D341Med (cell line): ENCODE measurements at regions not wholly inside any gene's neighbourhood (a gene's known extent, or its start where the extent isn't known, plus 50 kb on each side); places are given as distances from the start of the nearest gene placed in this dataset.

Experiments
- DNase-seq: peaks from one replicate; pipeline ENCODE4 v3.0.0; 2012; ENCODE audit warnings: low spot score

DNA sequence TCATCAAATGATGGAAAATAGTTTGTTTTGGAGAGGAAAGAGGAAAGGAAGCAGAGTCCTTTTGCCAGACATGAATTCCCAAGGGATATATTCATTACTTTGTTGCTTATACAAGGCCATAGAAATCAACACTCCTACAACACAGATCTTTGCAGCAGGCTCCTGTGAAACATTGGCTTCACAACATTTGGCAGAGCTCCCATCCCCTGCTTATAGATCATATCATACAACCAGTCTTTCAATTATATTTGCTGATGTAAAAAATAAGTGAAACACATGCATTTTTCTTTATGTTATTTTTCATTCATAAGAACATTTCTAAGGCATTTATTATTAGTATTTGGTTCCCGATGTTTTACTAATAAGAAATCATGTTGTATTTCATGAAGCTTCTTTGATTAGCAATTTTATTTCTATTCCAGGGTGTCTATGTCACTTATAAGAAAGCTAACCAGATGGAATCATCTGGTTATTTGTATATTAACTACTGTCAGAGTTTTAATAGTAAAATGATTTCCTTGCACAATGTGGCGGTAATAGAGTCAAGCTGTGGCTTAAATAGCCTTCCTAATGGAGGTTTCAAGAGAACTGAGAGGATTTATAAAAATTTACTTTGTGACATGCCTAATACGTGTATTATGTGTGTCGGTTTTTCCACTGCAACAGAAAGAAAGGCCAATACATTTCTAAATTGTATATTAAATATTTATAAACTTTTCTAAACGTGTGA is 470.3 kb upstream of the NCAM2 start:
- DNase-seq = no peak

DNA sequence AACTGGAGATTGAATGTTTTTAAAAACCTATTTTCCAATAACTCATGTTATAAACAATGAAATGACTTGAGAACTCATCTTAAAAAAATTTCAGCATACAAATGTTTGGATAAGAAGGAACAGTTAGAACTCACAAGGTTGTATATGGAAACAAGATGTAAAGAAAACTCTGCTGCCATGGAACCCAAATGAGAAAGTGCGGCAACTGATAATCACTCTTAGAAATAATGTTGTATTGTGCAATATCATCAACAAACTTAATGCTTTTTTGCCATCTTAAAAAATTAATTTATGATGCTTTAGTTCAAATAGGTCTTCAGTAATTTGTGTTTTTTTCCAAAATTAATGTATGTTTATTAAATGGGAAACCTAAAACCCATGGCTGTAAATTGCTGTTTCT is 461.1 kb upstream of the NCAM2 start:
- no peak for DNase-seq

DNA sequence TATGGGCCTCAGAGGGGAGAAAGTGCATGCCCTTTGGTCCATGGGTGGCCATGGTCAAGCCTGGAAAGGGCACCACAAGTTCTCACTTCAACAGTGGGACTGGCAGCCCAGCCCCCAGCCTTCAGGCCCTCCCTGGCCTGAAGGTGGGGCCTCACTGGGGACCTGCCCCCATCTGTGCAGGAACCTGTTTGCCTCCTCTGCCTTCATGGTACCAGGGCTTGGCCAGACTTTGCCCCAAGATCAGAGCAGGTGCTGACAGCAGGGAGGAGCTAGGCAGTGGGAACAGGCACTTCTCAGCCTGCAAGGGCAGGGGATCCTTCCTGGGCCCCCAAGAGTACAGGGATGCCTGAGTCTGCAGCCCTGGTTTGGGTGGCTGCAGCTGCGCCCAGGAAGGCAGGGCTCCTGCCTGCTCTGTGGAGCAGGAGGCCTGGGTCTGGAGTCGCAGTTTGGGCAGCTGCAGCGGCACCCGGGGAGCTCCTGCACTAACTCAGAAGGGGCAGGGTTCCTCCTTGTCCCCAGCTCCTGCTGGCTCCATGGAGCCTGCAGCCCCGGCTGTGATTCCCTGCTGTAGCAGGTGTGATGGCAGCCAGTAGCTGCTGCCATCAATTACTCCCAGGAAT is 460.1 kb upstream of the NCAM2 start:
- DNase-seq = no peak

DNA sequence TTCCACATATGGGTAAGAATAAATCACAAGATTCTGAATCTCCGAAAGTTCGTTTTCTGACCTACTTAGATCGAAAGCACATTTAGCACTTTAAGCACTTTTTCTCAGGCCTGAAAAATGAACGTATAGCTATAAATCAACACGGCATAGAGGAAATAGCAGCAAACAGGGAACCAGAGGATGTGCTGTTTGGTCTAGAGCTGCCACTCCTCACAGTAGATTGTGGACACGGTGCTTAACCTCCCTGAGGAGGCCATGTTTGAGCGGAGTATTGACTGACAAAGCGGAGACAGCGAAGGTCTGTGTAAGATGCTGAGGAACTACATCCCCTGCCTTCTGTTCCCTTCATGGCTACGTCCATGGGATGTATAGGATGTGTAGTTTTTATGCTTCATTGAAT is 452.8 kb upstream of the NCAM2 start:
- no peak for DNase-seq

DNA sequence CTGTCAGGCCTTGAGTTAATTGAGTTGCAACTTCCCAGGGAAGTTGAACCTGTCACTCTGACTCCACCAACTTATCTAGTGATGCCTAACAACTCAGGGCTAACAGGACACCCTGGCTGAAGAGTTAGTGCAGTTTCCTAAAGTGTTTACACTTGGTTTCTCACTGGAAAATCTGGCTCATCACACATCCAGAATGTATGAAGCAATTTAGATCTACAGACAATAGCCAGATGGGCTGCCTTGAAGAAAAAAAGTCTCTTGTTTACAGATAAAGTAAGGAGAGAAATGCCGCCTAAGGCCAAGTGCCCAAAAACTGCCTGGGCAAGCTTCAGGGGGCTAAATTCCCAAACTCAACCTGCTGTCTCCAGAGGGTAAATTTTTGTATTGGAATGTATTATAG is 446.3 kb upstream of the NCAM2 start:
- DNase-seq = no peak

DNA sequence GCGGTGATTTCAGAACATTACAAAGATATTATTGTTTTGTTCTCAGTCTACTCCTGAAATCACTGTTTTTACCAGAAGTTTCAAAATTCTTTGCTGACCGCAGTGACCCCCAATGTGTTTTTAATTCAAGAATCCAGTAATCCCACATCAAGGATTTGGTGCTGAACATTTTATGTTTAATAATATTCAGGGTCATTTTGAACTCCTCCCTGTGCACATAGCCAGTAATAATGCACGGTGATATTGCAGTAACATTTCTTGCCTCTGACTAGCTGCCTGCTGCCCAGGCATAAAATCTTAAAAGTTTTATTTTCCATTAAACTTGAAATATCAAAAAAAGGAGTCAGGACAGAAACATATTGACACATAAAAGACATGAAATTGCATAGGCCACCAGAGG is 443.4 kb upstream of the NCAM2 start:
- DNase-seq = no peak

DNA sequence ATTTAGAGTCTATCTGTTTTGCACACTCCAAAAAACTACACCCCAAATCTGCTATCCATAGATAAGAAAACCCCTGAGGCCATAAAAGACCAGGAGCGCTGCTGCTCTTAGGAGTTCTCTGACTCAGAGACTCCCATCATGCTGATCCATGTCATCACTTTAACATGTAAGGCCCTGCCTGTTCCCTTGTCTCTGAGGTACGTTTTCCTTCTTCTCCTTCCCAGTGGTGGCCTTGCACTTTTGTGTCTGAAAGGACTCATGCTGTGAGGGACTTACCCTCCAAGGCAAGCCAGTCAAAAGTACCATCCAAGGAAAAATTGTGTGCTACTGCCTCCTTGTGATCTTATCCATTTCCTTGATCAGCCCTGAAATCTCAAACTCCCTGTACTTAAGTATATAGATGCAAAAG is 427.4 kb upstream of the NCAM2 start:
- peak; percentile 20 for DNase-seq

DNA sequence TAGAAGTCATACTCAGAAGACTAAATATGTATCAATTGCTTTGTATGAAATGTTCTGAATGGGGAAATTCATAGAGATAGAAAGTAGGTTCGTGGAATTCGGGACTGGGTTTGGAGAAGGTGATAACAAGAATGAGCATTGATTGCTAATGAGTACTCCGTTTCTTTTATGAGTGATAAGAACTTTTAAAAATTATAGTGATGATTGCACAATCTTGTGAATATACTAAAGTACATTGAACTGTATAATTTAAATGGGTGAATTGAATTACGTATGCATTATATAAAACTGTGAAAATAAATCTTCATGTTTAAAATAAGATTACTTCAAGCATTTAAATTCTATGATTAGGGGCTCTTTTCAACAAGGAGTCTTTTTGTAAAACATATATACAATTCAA is 425.6 kb upstream of the NCAM2 start:
- no peak for DNase-seq

DNA sequence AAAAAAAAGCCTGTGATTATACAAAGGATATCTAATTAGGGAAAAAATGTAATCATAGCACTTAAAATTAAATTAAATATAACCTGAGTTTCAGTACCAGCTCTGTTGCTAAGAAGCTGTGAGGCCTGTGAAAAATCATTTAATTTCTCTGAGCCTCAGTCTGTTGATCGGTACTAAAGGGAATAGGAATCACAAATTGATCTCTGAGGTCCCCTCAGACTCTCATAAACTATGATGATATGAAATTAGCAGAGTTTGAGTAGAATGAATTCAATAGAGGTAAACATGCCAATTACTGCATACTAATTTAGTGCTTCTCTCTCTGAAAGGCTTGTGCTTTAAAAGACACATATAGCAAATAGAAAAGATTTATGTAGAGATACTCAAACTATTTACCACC is 416.8 kb upstream of the NCAM2 start:
- no peak for DNase-seq

DNA sequence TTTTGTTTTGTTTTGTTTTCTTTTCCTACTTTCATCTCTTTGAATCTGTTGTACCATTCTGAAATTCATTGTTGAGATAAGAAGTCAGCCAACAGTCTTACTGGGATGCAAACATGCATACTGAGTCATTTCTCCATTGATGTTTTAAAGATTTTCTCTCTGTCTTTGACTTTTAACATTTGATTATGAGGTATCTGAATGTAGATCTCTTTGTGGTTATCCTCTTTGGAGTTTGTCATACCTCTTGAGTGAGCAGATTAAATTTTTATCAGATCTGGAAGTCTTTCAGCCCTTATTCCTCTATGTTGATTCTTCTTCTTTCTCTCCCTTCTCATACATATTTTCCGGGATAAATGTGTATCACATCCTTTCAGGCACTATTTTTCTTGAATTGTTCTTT is 406.9 kb upstream of the NCAM2 start:
- no peak for DNase-seq

DNA sequence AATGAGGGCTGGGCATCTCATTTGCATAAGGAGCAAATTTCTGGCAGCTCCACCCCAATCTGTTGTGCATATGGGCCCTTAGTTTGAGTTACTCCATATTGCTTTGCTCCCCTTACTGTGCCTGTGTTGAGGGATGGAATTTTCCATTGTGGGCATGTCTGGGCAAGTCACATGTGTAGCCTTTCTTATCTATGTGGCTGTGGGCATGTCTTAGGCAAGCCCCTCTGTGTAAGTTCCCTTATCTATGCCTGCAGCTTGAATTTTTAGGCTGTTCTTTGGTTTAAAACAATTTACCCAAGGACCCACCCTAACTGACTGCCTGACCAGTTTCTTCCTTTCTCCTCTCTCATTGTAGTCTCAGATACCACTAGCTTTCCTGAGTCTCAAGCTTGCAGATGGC is 405.7 kb upstream of the NCAM2 start:
- no peak for DNase-seq

DNA sequence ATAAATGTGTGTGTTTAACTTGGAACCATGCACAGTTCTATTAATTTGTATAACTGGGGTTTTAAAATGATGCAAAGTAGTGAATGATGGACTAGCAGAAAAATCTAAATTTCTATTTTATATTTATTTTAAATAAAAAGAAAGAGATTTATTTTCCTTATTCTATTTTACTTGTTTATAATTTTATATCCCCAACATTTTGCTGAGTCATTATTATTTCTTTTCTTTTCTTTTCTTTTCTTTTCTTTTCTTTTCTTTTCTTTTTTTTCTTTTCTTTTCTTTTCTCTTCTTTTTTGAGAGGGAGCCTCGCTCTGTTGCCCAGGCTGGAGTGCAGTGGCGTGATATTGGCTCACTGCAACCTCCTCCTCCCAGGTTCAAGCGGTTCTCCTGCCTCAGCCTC is 395.0 kb upstream of the NCAM2 start:
- DNase-seq = no peak

DNA sequence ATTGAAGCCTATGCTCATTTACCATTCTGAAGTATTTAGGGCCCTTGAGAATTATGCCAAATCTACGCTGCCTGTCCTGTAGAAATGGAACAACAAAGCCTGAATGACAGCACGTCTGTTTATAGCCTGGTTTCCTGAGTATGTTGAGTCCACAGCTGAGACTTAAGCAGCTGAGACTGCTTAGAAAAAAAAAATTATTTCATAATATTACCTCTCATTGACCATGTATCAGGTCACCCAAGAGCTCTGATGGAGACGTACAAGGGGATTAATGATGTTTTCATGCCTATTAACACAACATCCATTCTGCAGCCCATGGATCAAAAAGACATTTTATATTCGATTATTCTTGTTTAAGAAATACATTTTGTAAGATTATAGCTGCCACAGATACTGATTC is 387.2 kb upstream of the NCAM2 start:
- no peak for DNase-seq

DNA sequence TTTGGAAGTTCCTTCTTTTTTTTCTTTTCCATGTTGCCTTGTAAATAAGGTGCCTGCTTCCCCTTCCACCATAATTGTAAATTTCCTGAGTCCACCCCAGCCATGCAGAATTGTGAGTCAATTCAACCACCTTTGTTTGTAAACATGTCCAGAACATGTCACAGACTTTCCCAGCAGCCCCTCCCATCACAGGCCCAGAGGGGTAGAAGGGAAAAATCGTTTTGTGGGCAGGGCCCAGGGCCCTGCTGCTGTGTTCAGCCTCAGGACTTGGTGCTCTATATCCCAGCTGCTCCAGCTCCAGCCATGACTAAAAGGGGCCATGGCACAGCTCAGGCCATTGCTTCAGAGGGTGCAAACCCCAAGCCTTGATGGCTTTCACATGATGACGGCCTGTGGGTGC is 384.6 kb upstream of the NCAM2 start:
- no peak for DNase-seq

DNA sequence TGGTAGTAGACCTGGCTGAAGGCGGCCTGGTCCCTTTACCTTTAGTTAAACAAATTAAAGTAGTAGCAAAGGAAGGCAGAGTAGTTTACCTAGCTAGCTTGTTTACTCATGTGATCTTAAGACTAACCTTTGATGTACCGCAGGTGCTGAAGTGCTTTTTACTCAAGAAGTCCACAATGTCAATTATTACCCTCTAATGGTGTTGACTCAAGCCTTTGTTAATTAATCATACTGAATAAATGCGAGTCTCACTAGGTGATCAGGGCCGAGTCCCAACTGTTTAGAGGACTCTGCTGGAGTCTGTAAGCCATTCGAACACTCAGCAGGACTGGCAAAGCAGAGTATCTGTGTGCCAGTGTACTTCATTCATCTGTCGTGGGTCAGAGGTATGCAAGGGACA is 381.1 kb upstream of the NCAM2 start:
- DNase-seq = no peak

DNA sequence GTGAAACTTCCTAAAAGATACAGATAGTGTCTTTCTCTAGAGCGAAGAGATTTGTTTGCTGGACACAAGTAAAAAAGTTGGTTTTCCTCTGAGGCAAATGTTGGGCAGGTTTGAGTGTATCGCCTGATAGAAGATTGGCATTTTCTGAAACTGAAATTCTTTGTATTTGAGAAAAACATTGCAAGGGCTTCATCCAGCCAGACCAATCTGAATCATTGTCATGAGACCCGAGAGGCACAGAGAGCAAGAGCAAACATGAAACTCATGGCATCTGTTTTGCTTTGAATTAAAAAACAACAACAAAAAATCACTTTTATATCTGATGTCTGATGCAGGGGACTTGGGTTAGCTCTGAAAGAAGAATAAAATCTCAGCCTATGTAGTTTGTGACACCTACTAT is 379.3 kb upstream of the NCAM2 start:
- DNase-seq = no peak

DNA sequence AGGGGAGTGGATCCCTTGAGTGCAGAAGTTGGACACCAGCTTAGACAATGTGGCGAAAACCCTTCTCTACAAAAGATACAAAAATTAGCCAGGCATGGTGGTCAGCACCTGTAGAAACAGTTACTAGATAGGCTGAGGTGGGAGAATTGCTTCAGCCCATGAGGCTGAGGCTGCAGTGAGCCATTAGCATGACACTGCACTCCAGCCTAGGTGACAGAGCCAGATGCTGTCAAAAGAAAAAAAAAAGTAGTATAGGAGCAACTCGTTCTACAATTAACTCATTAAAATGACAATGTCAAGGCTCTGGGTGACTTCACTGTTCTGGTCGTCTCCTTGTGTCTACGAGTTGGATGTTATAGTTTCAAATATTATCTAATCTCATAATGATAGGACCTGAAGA is 370.6 kb upstream of the NCAM2 start:
- DNase-seq = no peak

DNA sequence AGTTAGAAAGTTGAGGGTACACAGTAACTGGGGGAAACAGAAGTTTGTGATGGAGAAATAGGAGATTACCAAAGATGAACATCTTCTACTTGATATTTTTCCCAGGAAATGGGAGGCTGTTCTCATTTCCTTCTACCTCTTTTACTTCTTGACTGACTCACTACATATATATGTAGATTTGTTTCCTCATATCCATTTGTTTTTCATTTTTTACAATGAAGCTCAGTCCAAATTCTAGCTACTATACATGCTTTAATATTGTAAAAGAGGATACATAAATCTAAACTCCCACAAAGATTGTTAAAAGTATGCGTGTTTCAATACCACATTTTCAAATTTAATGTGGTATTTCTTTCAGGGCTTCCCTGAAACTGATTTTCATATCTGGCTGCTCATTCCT is 366.6 kb upstream of the NCAM2 start:
- DNase-seq = no peak

DNA sequence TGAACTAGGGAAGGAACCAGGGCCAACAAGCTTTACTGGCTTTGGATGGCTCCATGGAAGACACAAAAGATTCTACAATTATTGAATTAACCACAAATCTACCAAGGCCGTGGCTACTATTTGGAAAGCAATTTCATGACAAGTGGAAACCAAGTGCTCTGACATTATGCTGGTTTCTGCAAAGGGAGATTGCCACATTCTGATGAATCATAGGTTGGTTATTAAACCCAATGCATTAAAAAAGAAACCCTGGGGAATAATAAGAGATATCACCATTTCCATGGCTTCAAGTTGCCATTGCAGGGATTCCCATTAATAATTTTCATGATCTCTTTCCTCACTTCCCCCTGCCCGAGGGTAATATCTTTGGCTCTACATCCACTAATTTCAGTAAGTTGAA is 359.2 kb upstream of the NCAM2 start:
- no peak for DNase-seq

DNA sequence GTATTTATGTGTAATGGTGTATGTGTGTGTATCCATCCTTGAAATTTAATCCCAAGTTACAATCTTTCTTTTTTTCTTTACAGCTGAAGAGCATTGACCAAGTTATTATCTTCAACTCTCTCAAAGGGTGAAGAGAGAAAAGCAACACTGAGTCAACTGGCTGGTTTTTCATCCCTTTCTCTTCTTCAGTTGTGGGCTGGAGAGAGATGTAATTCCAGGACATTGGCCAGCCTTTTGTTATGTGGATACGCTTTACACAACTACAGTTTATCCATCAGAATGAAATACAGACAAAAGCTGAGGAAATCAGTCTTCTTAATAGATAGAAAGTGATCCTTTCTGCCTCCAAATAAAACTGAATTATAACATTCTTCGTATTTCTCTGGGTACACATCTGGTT is 357.0 kb upstream of the NCAM2 start:
- DNase-seq = no peak

DNA sequence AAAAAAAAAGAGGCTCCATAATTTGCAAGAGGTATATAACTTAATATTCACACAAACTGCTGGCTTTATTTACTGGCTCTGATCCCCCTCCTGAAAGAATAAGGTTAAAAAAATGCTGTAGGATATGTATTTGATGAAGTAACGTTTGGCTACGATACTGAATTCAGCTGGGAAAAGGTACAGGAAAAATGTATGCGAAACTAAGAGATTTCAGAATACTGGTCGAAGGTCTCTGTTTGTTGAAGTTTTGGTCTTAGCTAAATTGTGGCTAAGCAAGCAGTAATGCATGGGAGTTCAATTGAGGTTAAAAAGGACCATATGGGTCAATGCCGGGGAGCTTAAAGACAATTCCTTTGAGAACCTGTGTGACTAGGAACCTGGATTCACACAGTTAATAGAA is 355.5 kb upstream of the NCAM2 start:
- no peak for DNase-seq

DNA sequence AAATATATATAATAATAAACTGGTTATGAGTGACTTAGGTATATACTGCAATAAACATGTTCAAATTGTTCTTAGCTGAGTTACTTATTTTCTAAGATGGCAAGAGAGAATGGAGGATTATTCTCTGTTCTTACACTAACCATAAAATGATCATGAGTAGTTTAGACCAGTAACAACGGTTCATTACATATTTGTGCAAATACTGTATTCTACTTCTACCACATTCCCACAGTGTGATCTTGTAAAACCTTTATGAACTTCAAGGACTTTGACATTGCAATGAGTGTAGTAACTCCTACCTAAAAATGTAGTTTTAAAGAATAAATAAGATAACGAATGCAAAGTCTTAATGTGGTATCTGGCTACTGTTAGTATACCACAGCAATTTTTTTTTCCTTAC is 353.7 kb upstream of the NCAM2 start:
- no peak for DNase-seq

DNA sequence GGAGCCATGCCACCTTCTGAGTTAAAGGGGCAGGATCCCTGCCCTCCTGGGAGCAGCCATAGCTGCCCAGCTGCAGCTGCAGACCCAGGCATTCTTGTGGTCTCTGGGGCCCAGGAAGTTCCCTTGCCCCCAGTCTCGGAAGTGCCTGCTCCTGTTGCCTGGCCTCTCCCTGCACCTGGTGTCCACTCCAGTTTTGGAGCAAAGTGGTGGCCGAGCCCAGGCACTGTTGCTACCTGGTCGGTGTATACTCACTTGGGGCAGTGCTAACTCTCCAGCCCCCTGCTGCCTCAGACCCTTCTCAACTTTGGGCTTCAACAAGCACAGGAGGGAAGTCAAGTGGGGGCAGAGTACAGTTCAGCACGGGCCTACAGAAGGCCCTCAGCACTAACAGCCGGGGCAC is 352.9 kb upstream of the NCAM2 start:
- no peak for DNase-seq

DNA sequence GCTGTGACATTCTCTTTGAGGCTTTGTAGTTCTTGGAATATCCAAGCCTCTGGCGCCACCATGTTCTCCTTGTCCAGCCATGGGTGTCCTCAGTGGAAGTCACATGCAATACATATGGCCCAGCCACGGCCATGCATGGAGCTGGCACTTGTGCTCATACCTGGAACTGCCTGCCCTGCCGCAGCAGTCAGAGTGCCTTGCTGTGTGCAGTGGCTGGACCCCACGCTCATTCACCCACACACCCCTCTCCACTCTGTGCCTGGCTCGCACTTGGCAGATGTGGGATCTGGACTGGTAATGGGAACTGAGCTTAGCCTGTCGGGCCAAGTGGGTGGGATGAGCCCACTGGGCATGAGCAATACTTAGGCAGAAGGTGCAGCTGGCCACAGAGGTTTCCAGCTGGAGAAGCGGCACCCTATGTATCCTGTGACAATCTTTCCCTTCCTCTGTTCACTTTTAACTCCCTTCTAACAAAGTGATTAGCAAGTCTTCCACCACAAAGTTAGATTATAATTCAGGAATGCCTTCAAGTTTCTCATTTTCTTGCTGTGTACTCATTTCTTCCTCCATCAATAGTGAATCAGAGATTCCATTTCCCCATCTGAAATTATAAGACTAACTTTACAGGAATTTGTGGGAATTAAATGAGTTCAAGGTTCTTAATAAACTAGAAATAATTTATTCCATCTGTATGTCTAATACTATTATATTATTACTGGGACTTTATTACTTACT is 351.6 kb upstream of the NCAM2 start:
- DNase-seq = no peak
